Right kidney (tissue), 1 donor: ENCODE measurements at regions not wholly inside any gene's neighbourhood (a gene's known extent, or its start where the extent isn't known, plus 50 kb on each side); places are given as distances from the start of the nearest gene placed in this dataset.
A peak's percentile ranks its signal among the peaks of the same experiment; 100 is the strongest.

Experiments used
- DNase-seq: peaks from one replicate; pipeline ENCODE4 v3.0.0-alpha.2; 2016

DNA sequence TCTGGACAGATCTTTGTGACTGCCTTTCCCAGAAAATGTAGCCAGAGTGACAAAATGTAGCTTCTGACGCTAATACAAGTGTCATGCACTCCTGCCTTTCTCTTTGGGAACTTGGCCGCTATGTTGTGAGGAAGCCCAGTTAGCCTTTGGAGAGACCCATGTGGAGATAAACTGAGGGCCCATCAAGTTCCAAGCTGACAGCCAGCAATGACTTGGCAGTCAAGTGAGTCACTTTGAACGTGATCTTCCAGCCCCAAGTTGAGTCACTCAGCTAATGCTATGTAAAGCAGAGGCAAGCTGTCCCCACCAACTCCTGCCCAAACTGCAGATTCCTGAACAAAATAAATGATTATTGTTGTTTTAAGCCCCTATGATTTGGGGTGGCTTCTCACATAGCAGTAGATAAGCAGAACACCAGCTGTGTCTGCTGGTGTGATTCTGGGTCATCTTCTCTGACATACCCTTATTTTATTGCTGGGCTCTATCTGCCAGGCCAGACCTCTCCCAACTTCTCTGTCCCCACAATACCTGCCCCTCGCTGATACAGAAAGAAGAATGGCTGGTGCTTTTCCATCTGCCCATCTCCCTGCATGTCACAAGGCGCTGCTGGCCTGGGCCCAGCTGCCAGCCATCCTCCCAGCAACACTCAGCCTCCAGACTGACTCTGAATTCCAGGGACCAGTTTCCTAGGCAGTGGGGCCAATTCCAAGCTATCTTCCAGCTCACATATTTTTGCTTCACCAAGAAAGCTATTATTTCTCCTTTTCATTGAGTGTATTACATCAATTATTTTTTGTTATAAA, 274.8 kb downstream of the LRFN2 start:
- no peak for DNase-seq

DNA sequence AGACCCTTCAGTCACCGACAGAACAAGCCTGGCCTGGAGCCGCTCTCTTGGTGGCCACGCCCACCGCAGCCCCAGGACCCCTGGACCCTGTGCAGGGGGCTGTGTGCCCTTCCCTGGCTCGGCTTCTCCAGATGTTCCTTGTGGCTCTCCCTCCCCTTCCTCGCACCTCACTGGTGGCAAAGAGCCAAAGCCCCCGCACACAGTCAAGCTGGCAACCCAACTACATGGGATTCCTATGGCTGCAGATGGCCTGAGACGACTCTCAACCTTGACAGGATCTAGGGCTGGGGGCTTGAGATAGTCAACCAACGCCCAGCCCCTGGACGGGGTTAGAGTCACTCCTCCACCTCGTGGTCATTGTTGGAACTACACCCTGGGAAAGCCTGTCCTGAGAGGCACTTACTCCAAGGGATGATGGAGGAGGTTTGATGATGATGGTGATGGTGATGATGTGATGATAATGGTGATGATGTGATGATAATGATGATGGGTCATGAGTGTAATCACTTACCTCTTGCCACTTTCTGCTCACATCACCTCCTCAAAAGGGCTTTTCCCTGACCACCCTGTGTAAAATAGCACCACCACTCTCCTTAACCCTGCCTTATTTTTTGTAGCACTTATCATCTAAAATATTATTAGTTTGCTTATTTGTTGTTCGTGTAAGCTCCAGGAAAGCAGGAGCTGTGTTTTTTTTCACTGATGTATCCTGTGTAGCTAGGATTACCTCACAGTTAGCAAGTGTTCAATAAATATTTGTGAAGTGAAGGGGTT, 278.4 kb downstream of the LRFN2 start:
- DNase-seq, result peak; percentile 73

DNA sequence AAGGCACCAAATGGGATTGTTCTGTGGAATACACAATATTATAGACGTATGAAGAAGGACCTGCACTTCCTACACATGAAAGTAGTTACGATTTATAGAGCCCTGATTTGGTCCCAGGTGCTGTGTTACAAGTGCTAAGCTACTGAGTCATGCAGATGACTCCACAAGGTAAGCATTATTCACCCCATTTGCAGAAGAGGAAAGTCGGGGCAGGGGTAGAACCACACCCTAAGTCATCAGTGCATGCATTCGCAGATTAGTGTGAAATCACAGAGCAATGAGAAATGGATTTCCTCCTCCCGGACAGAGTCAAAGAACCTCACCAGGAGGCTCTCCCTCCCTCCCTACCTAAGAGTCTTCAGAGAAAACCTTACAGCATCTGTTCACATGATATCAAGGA, 279.5 kb downstream of the LRFN2 start:
- no peak for DNase-seq

DNA sequence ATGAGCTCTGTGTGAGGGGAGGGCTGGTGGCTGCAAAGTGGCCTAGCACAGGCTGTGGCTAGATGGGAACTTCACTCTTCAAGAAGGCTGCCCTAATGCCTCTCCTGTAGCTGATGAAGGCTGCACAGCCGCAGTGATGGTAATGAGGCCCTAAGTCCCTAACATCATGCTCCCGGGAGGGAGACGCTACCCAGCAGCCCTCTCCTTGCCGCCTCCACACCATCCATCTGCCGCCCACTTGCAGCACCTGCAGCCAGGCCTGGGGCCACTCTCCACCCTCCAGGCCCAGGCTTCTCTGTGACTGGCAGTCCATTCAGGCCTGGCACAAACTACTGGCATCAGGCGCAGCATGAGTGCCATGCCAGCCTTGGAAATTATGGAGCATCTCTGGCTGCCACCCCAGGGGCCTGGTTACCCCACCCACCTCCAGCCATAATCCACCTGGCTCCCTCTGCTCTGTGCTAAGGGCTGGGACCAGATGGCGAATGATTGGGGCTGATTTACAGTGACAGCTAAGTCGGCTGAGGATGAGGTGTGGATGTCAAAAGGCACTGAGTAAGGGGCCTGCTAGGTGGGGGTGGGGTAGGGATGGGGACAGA, 284.2 kb downstream of the LRFN2 start:
- DNase-seq, result no peak

DNA sequence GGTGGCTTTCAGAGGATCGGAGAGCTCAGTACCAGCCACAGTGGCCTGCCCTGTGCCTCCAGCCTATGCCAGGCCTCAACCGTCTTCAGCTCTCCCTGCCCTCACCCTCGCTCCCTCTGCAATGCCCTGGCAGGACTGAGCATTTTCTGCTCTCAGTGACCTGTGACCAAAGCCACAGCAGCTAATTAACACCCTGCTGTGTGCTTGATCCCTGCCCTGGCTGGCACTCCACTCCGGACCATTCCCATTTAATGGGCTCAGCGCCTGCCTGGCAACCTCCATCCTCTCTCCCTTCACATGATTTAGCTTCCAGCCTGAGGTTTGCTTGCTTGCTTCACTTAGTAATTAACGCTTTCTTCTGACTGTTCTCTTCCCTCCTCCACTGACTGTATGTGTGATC, 287.5 kb downstream of the LRFN2 start:
- no peak for DNase-seq

DNA sequence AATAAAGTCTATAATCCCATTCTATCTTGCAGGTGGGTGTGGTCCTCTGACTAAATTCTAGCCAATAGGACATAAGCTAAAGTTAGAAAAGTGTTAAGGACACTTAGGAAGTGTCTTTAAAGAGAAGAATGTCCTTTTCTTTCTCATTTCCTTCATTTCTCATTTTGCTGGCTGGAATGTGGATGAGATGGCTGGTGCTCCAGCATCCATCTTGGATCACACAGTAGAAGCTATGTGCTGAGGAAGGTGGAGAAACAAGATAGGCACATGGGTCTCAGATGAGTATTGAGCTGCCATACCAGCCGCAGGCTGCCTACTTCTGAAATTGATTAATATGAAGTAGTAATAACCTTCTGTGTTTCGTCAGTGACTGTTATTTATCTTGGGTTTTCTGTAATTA, 289.0 kb downstream of the LRFN2 start:
- no peak for DNase-seq

DNA sequence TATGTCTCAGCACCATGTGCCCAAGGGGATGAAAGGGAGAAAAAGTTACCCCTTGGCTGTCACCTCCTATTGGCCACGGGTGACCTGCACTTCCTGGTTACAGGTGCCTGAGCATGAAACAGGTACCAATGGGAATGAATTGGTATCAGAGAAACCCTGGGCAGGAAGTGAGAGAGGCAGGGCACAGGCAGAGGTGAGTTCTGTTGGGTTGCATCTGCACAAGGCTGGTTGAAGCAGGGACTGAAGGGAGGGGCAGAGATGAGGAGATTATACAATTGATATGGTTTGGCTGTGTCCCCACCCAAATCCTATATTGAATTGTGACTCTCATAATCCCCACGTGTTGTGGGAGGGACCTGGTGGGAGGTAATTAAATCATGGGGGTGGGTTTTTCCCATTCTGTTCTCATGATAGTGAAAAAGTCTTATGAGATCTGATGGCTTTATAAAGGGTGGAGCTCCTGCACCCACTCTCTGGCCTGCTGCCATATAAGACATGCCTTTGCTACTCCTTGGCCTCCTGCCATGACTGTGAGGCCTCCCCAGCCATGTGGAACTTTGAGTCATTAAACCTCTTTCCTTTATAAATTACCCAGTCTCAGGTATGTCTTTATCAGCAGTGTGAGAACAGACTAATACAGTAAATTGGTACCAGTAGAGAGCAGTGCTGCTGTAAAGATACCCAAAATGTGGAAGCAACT, 291.8 kb downstream of the LRFN2 start:
- no peak for DNase-seq

DNA sequence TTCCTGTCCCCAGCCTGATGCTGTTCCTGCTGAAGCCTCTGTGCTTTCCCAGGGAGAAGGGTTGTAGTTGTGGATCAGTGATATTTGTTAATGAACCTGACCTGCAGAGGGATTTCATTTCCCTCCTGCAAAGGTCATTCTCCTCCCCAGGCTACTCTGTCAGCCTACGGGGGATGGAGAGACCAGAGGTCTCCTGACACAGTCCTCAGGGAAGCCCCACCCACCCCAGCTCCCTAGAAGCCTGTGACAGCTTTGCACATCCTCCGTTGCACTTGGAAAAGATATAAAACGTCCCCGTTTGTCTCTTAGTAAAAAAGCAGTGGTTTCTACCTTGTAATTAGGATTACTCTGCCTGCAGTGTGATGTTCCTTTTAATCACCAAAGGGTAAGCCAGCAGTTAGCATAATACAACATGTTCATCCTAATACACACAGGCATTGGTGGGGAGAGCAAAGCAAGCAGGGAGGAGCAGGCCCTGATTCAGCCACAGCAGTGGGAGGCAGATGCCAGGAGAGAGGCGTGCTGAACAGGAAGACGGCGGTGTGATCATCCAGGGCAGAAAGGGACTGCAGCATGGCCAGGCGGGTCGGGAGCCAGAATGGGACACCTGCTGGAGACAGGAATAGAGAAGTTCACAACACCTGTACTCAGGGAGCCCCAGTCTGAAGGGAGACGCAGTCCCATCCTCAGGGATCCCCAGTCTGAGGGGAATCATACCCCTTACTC, 293.5 kb downstream of the LRFN2 start:
- no peak for DNase-seq

- DNase-seq, result no peak
These were observed 294.1 kb downstream of the LRFN2 start for GRCh38 chr6:40293060-40293459.

DNA sequence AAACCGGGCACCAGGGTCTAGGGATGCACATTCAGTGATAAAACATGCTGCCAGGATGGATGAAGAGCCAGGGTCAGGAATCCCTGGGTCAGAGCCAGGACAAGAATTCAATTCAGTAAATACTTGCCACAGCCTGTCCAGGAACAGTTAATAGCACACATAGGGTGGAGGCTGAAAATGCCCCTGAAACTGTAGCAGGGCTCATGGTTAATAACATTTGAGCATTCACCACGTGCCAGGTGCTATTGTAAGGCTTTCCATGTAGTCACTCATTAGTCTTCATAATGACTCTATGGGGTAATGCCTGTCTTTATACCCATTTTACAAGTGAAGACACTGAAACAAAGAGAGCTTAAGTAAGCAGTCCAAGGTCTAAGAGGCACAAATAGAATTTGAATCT, 296.3 kb downstream of the LRFN2 start:
- no peak for DNase-seq

DNA sequence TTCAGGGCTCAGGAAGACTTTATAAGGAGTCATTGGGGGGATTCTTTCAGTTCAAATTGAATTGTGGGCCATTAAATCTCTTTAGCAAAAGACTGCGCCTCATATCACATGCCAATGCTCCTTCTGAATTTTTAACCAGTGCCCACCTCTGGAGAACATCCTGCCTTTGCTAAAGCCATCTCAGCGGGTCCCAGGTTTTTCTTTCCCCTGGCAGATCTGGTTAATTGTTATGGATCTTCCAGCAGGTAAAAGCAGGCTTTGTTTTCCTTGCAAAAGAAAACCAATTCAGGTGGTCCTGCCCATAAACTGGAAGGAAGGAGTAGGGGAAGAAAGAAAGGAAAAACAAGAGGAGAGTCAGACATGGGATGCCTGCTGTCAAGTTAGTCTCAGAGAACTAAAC, 298.2 kb downstream of the LRFN2 start:
- DNase-seq, result no peak

- no peak for DNase-seq
These were observed 299.8 kb downstream of the LRFN2 start for GRCh38 chr6:40287296-40287850.

DNA sequence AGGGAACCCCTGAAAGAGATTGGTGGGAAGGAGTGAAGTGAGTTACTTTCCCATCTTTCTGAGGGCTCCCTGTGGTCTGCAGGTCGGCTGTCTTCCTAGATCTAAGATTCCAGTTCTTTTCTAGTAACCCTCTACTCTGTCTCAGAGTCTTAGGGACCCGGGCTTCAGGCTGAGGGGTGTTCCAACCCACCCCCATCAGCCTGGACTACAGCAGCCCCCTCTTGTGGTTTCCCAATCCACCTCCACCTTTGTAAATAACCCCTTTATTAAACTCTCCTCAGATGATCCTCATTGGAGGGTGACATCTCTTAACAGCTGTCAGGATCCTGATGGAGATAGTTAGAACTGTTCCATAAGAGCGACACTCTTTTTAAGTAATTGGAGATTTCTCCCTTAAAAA, 300.4 kb downstream of the LRFN2 start:
- DNase-seq, result no peak

- DNase-seq, result no peak
These were observed 301.2 kb downstream of the LRFN2 start for GRCh38 chr6:40285996-40286395.

- no peak for DNase-seq
These were observed 301.6 kb downstream of the LRFN2 start for GRCh38 chr6:40285535-40285934.

DNA sequence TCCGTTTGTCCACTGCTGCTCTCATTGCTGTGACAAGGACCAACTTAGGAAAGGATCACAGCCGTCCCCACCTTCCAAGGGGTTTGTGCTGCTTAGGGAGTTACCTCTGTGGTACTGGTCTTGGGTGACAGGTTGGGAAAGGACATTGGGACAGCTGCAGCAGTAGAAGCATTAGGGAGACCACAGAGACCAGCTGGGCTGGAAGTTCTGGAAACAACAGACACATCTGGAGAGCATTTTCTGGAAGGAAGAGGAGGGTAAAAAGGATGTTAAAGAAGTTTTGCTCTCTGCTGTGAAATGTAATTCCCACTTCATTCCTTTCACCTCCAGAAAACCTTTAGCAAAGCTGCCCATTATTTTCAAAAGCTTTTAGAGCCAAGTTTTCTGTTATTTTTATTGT, 304.2 kb downstream of the LRFN2 start:
- no peak for DNase-seq

- DNase-seq, result no peak
These were observed 305.8 kb downstream of the LRFN2 start for GRCh38 chr6:40281402-40281801.

DNA sequence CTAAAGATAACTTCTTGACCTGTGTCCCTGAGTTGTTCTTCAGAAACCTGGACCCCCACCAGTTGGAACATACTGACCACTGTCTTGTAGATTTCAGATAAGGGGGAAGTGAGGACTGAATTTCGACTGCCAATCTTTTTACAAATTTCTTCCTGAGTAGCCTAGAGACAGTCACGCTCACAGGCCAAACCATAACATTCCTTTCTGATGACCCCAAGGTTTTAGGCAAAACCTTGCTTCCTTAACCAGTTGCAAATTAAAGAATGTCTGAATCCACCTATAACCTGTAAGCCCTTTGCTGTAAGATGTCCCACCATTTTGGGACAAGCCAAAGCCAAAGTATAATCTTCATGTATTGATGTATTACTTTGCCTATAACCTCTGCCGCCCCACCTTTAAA, 306.9 kb downstream of the LRFN2 start:
- DNase-seq, result no peak

DNA sequence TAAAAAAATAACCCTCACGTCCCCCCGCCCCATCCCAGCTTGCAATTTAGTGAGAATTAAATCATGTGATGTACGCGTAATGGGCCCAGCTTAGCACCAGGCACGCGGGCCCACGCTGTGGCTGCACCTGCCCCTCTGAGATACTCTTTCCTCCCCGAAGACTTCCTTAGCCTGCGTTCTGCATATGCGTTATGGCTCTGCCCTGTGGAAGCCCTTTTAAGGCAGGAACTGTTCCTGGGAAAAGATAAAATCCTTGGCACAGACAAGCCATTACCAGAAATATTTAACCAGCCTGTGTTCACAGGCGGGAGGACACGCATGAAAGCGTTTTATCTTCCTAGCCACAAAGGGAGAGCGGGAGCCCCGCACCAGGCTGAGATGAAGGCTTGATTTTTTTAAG, 311.0 kb downstream of the LRFN2 start:
- DNase-seq, result peak; percentile 53

GRCh38 chr6:40274058-40274457, 313.1 kb downstream of the LRFN2 start:
- no peak for DNase-seq

DNA sequence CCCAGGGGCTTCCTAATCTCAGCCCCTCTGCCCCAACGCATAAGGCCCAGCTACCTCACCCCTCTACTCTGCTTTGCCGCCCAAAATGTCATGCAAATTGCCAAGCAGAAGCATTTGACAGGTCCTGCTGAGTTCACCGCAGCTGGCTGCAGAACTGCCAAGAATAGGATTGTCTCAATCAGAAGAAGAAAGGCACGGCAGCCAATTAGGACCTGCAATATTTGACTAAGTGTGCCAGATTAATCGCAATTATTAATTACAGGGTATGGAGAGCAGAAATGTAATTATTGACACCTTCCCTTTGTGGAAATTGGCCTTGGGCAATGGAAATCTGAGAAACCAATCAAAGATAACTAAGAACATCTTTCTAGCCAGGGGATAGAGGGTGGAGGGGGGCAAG, 318.6 kb downstream of the LRFN2 start:
- no peak for DNase-seq

GRCh38 chr6:40268166-40268565, 319.0 kb downstream of the LRFN2 start:
- no peak for DNase-seq
